ENCODE measurements at regions not wholly inside any gene's neighbourhood (a gene's known extent, or its start where the extent isn't known, plus 50 kb on each side); places are given as distances from the start of the nearest gene placed in this dataset.

DNA sequence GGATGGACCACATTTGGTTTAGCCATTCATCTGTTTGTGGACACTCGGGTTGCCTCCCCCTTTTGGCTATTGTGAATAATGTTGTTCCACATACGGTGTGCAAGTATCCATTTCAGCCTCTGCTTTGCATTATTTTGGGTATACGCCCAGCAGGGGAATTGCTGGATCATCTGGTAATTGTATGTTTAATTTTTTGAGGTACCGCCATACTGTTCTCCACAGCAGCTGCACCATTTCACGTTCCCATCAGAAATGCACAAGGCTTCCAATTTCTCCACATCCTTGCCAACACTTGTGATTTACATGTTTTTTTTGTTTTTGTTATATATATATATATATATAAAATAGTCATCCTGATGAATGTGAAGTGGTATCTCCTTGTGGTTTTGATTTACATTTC lies 54.6 kb upstream of the TWIST2 start:
- TF ChIP-seq EZH2 (IDR thresholded peaks at IDR 0.05; ENCODE audit: insufficient read depth, poor library complexity, severe bottlenecking) (no peak), EZH2phosphoT487 (IDR thresholded peaks at IDR 0.05; ENCODE audit: insufficient read depth, low read depth) (no peak)

Data from GM23248 (cell line).